ENCODE measurements at regions not wholly inside any gene's neighbourhood (a gene's known extent, or its start where the extent isn't known, plus 50 kb on each side); places are given as distances from the start of the nearest gene placed in this dataset.

DNA sequence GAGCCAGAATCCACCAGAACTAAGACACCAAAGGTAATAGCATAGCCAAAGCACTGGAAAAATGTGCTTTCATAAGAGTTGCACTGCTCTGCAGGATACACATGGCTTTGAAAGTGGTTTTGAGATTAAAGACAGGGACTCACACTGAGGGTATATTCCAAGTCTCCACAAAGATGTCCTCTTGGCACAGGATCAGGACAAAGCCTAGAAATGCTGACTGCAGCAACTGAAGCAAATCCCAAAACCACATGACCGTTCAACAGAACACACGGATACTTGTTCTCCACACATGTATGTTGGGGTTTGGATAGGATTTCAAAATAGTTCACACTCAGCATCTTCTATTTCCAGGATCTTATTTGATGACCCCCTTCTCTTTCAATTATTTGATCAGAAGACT, 364.3 kb upstream of the HSF2 start:
- POLR2A ChIA-PET = no interaction called here
- Histone ChIP-seq H3K9me3 (ENCODE audit: control insufficient read depth, insufficient read depth, low read depth, low read length) (no peaks in the 10 kb centered on the region), H3K4me3 (ENCODE audit: low read depth, low read length) (no peak overlapping the region), H3K27ac (ENCODE audit: extremely low read depth, low read depth, low read length) (no peak overlapping the region), H3K36me3 (ENCODE audit: control insufficient read depth in 2 of 2, insufficient read depth in 1 of 2, low read length in 2 of 2) (no peaks in the 10 kb centered on the region), H3K4me1 (ENCODE audit: control insufficient read depth, insufficient read depth, low read length) (no peaks in the 10 kb centered on the region)
- TF ChIP-seq ZNF24 (tag by site-specific recombination; IDR thresholded peaks at IDR 0.05) = no peak
- TF ChIP-seq, protein P1, sequence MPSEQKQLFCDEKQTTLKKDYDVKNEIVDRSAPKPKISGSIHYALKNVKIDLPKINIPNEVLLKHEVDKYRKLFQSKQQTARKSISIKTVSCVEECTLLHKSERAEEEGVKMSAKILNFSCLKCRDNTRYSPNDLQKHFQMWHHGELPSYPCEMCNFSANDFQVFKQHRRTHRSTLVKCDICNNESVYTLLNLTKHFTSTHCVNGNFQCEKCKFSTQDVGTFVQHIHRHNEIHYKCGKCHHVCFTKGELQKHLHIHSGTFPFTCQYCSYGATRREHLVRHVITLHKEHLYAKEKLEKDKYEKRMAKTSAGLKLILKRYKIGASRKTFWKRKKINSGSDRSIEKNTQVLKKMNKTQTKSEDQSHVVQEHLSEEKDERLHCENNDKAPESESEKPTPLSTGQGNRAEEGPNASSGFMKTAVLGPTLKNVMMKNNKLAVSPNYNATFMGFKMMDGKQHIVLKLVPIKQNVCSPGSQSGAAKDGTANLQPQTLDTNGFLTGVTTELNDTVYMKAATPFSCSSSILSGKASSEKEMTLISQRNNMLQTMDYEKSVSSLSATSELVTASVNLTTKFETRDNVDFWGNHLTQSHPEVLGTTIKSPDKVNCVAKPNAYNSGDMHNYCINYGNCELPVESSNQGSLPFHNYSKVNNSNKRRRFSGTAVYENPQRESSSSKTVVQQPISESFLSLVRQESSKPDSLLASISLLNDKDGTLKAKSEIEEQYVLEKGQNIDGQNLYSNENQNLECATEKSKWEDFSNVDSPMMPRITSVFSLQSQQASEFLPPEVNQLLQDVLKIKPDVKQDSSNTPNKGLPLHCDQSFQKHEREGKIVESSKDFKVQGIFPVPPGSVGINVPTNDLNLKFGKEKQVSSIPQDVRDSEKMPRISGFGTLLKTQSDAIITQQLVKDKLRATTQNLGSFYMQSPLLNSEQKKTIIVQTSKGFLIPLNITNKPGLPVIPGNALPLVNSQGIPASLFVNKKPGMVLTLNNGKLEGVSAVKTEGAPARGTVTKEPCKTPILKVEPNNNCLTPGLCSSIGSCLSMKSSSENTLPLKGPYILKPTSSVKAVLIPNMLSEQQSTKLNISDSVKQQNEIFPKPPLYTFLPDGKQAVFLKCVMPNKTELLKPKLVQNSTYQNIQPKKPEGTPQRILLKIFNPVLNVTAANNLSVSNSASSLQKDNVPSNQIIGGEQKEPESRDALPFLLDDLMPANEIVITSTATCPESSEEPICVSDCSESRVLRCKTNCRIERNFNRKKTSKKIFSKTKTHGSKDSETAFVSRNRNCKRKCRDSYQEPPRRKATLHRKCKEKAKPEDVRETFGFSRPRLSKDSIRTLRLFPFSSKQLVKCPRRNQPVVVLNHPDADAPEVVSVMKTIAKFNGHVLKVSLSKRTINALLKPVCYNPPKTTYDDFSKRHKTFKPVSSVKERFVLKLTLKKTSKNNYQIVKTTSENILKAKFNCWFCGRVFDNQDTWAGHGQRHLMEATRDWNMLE (tag by site-specific recombination; conservative IDR thresholded peaks at IDR 0.05; ENCODE audit: low read depth) = no peak
- TF ChIP-seq ZNF544 (tag by site-specific recombination; IDR thresholded peaks at IDR 0.05) = no peak
- no peak for TF ChIP-seq ZNF335 (tag by site-specific recombination; conservative IDR thresholded peaks at IDR 0.05)
- no peak for TF ChIP-seq KLF1 (tag by site-specific recombination; IDR thresholded peaks at IDR 0.05)
- no peak for TF ChIP-seq PRDM1 (tag by site-specific recombination; IDR thresholded peaks at IDR 0.05)
- no peak for TF ChIP-seq ZNF391 (tag by site-specific recombination; IDR thresholded peaks at IDR 0.05; ENCODE audit: borderline replicate concordance, low read depth)
- no peak for TF ChIP-seq ZNF302 (tag by site-specific recombination; IDR thresholded peaks at IDR 0.05; ENCODE audit: low read depth)
- CTCF ChIA-PET = no interaction called here

DNA sequence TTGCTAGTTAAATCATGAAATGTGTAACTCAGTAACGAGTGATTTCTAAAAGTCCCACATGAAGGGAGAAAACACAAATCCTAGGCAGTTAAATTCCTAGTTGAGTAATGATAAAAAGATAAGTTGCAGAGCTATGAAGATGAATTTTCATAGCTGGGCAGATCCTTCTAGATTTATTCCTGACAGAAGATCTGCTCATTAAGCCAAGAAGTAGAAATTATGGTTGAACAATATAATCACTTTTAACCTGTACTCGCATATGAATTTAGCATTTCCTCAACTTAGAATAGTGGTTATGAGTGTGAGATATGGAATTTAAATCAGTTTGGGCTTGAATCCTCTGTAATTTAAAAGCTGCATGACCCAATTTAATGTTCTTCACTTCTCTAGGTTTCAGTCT, 359.2 kb upstream of the HSF2 start:
- ChIA-PET POLR2A (no interaction called here), CTCF (no interaction called here)
- Histone ChIP-seq H3K4me1 (ENCODE audit: control insufficient read depth, insufficient read depth, low read length) (no peaks in the 10 kb centered on the region), H3K4me3 (ENCODE audit: low read depth, low read length) (no peak overlapping the region), H3K36me3 (ENCODE audit: control insufficient read depth in 2 of 2, insufficient read depth in 1 of 2, low read length in 2 of 2) (no peaks in the 10 kb centered on the region), H3K27ac (ENCODE audit: extremely low read depth, low read depth, low read length) (no peak overlapping the region), H3K9me3 (ENCODE audit: control insufficient read depth, insufficient read depth, low read depth, low read length) (no peaks in the 10 kb centered on the region)
- TF ChIP-seq ZNF239 (tag by site-specific recombination; IDR thresholded peaks at IDR 0.05) (no peak), ZBTB8A (tag by site-specific recombination; IDR thresholded peaks at IDR 0.05) (no peak), PRDM1 (tag by site-specific recombination; IDR thresholded peaks at IDR 0.05) (no peak), ZNF311 (tag by site-specific recombination; IDR thresholded peaks at IDR 0.05; ENCODE audit: borderline replicate concordance) (no peak), SP2 (tag by site-specific recombination; IDR thresholded peaks at IDR 0.05) (no peak), ZNF175 (tag by site-specific recombination; IDR thresholded peaks at IDR 0.05) (no peak), ZNF155 (tag by site-specific recombination; IDR thresholded peaks at IDR 0.05) (no peak), PRDM2 (tag by site-specific recombination; IDR thresholded peaks at IDR 0.05; ENCODE audit: borderline replicate concordance) (no peak), PATZ1 (tag by site-specific recombination; IDR thresholded peaks at IDR 0.05) (no peak), REPIN1 (tag by site-specific recombination; IDR thresholded peaks at IDR 0.05; ENCODE audit: low read depth) (no peak), ZNF114 (tag by site-specific recombination; IDR thresholded peaks at IDR 0.05) (no peak), ZNF596 (tag by site-specific recombination; IDR thresholded peaks at IDR 0.05) (no peak), TRIM28 (IDR thresholded peaks at IDR 0.05; ENCODE audit: borderline replicate concordance, low read length) (no peak), ZNF473 (tag by site-specific recombination; IDR thresholded peaks at IDR 0.05) (no peak), ZXDB (tag by site-specific recombination; IDR thresholded peaks at IDR 0.05) (no peak), ZNF530 (tag by site-specific recombination; IDR thresholded peaks at IDR 0.05; ENCODE audit: low read depth) (no peak)
- TF ChIP-seq, protein P2, sequence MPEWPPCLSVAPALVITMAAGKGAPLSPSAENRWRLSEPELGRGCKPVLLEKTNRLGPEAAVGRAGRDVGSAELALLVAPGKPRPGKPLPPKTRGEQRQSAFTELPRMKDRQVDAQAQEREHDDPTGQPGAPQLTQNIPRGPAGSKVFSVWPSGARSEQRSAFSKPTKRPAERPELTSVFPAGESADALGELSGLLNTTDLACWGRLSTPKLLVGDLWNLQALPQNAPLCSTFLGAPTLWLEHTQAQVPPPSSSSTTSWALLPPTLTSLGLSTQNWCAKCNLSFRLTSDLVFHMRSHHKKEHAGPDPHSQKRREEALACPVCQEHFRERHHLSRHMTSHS (tag by site-specific recombination; IDR thresholded peaks at IDR 0.05) = no peak
